AG10803 (cell line): ENCODE measurements at regions not wholly inside any gene's neighbourhood (a gene's known extent, or its start where the extent isn't known, plus 50 kb on each side); places are given as distances from the start of the nearest gene placed in this dataset.
"Not testable (repeated sequence)": the region's sequence is repeated elsewhere in the genome, so short reads cannot be mapped to it uniquely, and the experiment has no call there.

Experiments
- DNase-seq: peaks from one replicate; pipeline ENCODE4 v3.0.0; 2010; ENCODE audit warnings: low read depth
- H3K4me3 ChIP-seq: 2 replicates; pipeline ENCODE4 v1.5.1; 2011; ENCODE audit warnings: mild to moderate bottlenecking, low read length, control low read depth
- CTCF ChIP-seq: conservative IDR thresholded peaks from 2 replicates; pipeline ENCODE4 v1.5.1; 2011; ENCODE audit warnings: mild to moderate bottlenecking, low read length, control low read depth, inconsistent platforms

- no peak for DNase-seq
- TF ChIP-seq CTCF: no peak
- no peak overlapping the region for H3K4me3 ChIP-seq
Observed at GRCh38 chr18:22067109-22067508, 102.3 kb upstream of the GATA6 start.

GRCh38 chr18:22067682-22068081 is 101.7 kb upstream of the GATA6 start:
- DNase-seq: no peak
- H3K4me3 ChIP-seq: no peak overlapping the region
- no peak for TF ChIP-seq CTCF

- not testable (repeated sequence) for H3K4me3 ChIP-seq
Observed at GRCh38 chr18:22068784-22069183, 100.6 kb upstream of the GATA6 start.

GRCh38 chr18:22069916-22070315 is 99.5 kb upstream of the GATA6 start:
- no peak for DNase-seq
- no peak overlapping the region for H3K4me3 ChIP-seq
- no peak for TF ChIP-seq CTCF

More at GRCh38 chr18:22068784-22069183, 100.6 kb upstream of the GATA6 start:
- DNase-seq: not testable (repeated sequence)

- TF ChIP-seq CTCF: no peak
- no peak for DNase-seq
- H3K4me3 ChIP-seq: no peak overlapping the region
Observed at GRCh38 chr18:22073411-22073810, 96.0 kb upstream of the GATA6 start.

GRCh38 chr18:22074282-22075070 is 94.9 kb upstream of the GATA6 start:
- H3K4me3 ChIP-seq: no peak overlapping the region
- no peak for DNase-seq
- TF ChIP-seq CTCF: no peak

- no peak for DNase-seq
- no peak for TF ChIP-seq CTCF
- H3K4me3 ChIP-seq: no peak overlapping the region
Observed at GRCh38 chr18:22080035-22080434, 89.4 kb upstream of the GATA6 start.
